A673 (cell line): ENCODE measurements at regions not wholly inside any gene's neighbourhood (a gene's known extent, or its start where the extent isn't known, plus 50 kb on each side); places are given as distances from the start of the nearest gene placed in this dataset.

ENCODE experiments used
- BruUV-seq: library from RNA; stranded (reverse); fragments of 400-500 nt; replicated peaks from 2 replicates; lab custom pipeline; 2021; lab: Mats Ljungman, UMichigan
- CTCF ChIA-PET: fragments of 300-600 bp; sonication (Branson Sonifier 250); formaldehyde crosslinking; loops from one replicate; lab custom pipeline; 2022; ENCODE audit warnings: antibody characterized with exemption; lab: Charles Lee
- POLR2A ChIA-PET: fragments of 300-600 bp; sonication (Branson Sonifier 250); formaldehyde crosslinking; loops from one replicate; lab custom pipeline; 2022; ENCODE audit warnings: antibody characterized with exemption; ENCODE audit not compliant: low non-redundant PET; lab: Charles Lee
- DNase-seq: peaks from one replicate; pipeline ENCODE4 v3.0.0-alpha.2; 2015; ENCODE audit warnings: low spot score
- H3K27ac ChIP-seq: fragments of 200-600 bp; sonication (generic); 2 replicates; pipeline ENCODE4 v1.5.1; 2016; ENCODE audit warnings: mixed run types, low read depth, mild to moderate bottlenecking, mixed read lengths, antibody characterized with exemption, low read length; ENCODE audit not compliant: poor library complexity, severe bottlenecking
- H3K27me3 ChIP-seq: fragments of 200-600 bp; sonication (generic); replicated peaks from 2 replicates; pipeline ENCODE4 v1.6.1; 2017; ENCODE audit warnings: mixed run types, low read depth, mild to moderate bottlenecking, mixed read lengths, antibody characterized with exemption, low read length; ENCODE audit not compliant: insufficient read depth, poor library complexity
- H3K36me3 ChIP-seq: fragments of 200-600 bp; sonication (generic); 2 replicates; pipeline ENCODE4 v1.6.1; 2016; ENCODE audit warnings: mixed run types, mild to moderate bottlenecking, mixed read lengths, antibody characterized with exemption, low read length; ENCODE audit not compliant: insufficient read depth, poor library complexity, severe bottlenecking
- H3K4me1 ChIP-seq: fragments of 200-600 bp; sonication (generic); 2 replicates; pipeline ENCODE4 v1.6.1; 2017; ENCODE audit warnings: mixed run types, mild to moderate bottlenecking, mixed read lengths, antibody characterized with exemption, low read length; ENCODE audit not compliant: insufficient read depth, poor library complexity, severe bottlenecking
- H3K4me3 ChIP-seq: fragments of 200-600 bp; sonication (generic); 2 replicates; pipeline ENCODE4 v1.5.1; 2016; ENCODE audit warnings: low read depth, mixed run types, mild to moderate bottlenecking, mixed read lengths, low read length; ENCODE audit not compliant: poor library complexity, severe bottlenecking
- H3K9me3 ChIP-seq: fragments of 200-600 bp; sonication (generic); 2 replicates; pipeline ENCODE4 v1.6.1; 2016; ENCODE audit warnings: mixed run types, low read depth, mild to moderate bottlenecking, mixed read lengths, antibody characterized with exemption, low read length; ENCODE audit not compliant: poor library complexity, severe bottlenecking
- EZH2 ChIP-seq: fragments of 200-600 bp; sonication (generic); IDR thresholded peaks from 2 replicates; pipeline ENCODE4 v1.6.1; 2017; ENCODE audit warnings: borderline replicate concordance, low read depth, mild to moderate bottlenecking, mixed read lengths, antibody characterized with exemption, low read length; ENCODE audit not compliant: poor library complexity, severe bottlenecking
- intact Hi-C: fragments of 100-400 bp; cut with micrococcal nuclease; formaldehyde crosslinking; loops from one replicate; pipeline ENCODE4 v1.10.0; 2022; ENCODE audit not compliant: unreplicated experiment
- TF ChIP-seq, protein P1 (sequence below): fragments of 300-800, 200-600 bp; sonication (generic); conservative IDR thresholded peaks from 2 replicates; pipeline ENCODE4 v1.5.1; 2017; ENCODE audit warnings: low read depth, mild to moderate bottlenecking, antibody characterized with exemption, low read length, moderate library complexity, mixed read lengths

DNA sequence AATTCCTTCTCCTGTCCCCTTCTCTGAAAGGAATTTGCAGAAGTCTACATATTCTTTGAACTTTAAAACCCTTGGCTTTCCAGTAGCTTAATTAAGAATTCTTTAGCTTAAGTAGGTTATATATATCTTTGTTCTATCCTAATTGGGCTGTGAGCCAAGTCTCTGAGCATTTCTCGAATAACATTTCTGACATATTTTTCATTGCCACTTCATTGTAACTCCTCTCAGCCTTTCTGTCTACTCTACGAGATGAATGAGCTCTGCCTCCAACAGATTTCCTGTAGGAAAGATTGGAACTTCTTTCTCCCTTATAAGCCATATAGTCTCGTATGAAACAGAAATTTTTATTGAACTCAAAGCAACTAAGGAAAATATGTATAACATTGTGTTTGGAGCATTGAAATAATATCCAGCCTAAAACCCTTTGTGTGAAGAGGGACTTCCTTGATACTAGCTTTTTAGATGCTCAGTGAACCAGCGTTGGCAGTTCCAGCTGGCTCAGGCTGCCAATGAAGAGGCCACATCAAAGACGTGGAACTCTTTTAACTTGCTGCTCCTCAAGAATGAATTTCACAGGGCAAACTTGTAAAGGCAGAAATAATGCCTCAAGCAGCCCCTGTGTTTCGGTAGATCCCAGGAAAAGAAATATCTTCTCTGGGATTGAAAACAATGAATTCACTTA lies 87.7 kb upstream of the NOX3 start:
- Histone ChIP-seq H3K4me3 (no peak overlapping the region), H3K27me3 (no peaks in the 10 kb centered on the region), H3K4me1 (peaks cover 7% of the 10 kb centered on the region), H3K9me3 (no peaks in the 10 kb centered on the region), H3K36me3 (no peaks in the 10 kb centered on the region), H3K27ac (no peak overlapping the region)
- TF ChIP-seq, protein P1, sequence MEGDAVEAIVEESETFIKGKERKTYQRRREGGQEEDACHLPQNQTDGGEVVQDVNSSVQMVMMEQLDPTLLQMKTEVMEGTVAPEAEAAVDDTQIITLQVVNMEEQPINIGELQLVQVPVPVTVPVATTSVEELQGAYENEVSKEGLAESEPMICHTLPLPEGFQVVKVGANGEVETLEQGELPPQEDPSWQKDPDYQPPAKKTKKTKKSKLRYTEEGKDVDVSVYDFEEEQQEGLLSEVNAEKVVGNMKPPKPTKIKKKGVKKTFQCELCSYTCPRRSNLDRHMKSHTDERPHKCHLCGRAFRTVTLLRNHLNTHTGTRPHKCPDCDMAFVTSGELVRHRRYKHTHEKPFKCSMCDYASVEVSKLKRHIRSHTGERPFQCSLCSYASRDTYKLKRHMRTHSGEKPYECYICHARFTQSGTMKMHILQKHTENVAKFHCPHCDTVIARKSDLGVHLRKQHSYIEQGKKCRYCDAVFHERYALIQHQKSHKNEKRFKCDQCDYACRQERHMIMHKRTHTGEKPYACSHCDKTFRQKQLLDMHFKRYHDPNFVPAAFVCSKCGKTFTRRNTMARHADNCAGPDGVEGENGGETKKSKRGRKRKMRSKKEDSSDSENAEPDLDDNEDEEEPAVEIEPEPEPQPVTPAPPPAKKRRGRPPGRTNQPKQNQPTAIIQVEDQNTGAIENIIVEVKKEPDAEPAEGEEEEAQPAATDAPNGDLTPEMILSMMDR = no peak
- TF ChIP-seq EZH2 = no peak
- BruUV-seq = no TSS peak
- CTCF ChIA-PET = no interaction called here
- POLR2A ChIA-PET = interaction anchor here (0.7 kb wide), 1 partner anchor 399 kb away, joined by 3 read pairs; no protein-coding TSS in a partner anchor
- intact Hi-C loops = no loop called here
- no peak for DNase-seq

DNA sequence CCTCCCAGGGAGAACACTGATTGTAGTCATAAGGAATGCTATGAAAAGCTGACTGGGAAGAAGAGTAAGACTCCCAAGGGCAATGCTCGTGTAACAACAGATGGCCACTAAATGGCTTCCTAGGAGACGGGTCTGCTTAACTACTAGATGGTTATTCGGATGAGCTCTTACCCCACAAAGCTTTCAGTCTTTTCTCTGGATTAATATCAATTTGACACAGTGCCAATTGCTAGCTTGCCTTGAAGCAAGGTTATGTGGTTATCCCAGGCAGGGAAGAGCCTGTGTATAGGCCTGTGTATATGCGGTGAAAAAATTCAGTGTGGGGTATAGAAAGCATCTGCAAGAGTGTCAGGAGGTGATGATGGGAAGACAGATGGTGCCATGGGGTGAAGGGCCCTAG lies 86.4 kb upstream of the NOX3 start:
- Histone ChIP-seq H3K27ac (no peak overlapping the region), H3K4me3 (no peak overlapping the region), H3K4me1 (peaks cover 7% of the 10 kb centered on the region), H3K9me3 (no peaks in the 10 kb centered on the region), H3K27me3 (no peaks in the 10 kb centered on the region), H3K36me3 (no peaks in the 10 kb centered on the region)
- no TSS peak for BruUV-seq
- CTCF ChIA-PET = interaction anchor here (0.6 kb wide), 1 partner anchor 234 kb away, joined by 4 read pairs; no protein-coding TSS in a partner anchor
- peak; percentile 21 for DNase-seq
- TF ChIP-seq, protein P1 = no peak
- no peak for TF ChIP-seq EZH2
- intact Hi-C loops = no loop called here
- POLR2A ChIA-PET = no interaction called here

GRCh38 chr6:155538708-155539390 lies 83.2 kb upstream of the NOX3 start:
- no peak for DNase-seq
- Histone ChIP-seq H3K4me1 (peaks cover 7% of the 10 kb centered on the region), H3K27me3 (no peaks in the 10 kb centered on the region), H3K4me3 (no peak overlapping the region), H3K9me3 (no peaks in the 10 kb centered on the region), H3K36me3 (no peaks in the 10 kb centered on the region), H3K27ac (no peak overlapping the region)
- ChIA-PET CTCF (no interaction called here), POLR2A (no interaction called here)
- TF ChIP-seq, protein P1 = no peak
- no peak for TF ChIP-seq EZH2
- no TSS peak for BruUV-seq
- intact Hi-C loops = loop anchor here (10.0 kb wide), 1 partner anchor 196 kb away; no protein-coding TSS in a partner anchor
